ENCODE measurements at regions not wholly inside any gene's neighbourhood (a gene's known extent, or its start where the extent isn't known, plus 50 kb on each side); places are given as distances from the start of the nearest gene placed in this dataset.

GRCh38 chr11:24240496-24241175 lies 256.2 kb upstream of the LUZP2 start:
- Histone ChIP-seq H3K79me2 (ENCODE audit: control insufficient read depth, insufficient read depth, low read length) (no peaks in the 10 kb centered on the region), H3K36me3 (ENCODE audit: control insufficient read depth in 2 of 2, extremely low read depth in 1 of 2, insufficient read depth in 2 of 2, low read length in 2 of 2) (no peaks in the 10 kb centered on the region), H3K27me3 (ENCODE audit: control insufficient read depth, extremely low read depth, insufficient read depth, low read length) (no peaks in the 10 kb centered on the region), H3K4me2 (ENCODE audit: control insufficient read depth, extremely low read depth, insufficient read depth, low read depth, low read length) (no peak overlapping the region), H3K9me1 (ENCODE audit: control insufficient read depth, extremely low read depth, insufficient read depth, low read length) (no peaks in the 10 kb centered on the region), H3K9ac (ENCODE audit: control insufficient read depth, extremely low read depth, insufficient read depth, low read length) (no peak overlapping the region), H2AFZ (ENCODE audit: control insufficient read depth, low read length) (no peak overlapping the region), H3K9me3 (ENCODE audit: control insufficient read depth, low read depth, low read length) (no peaks in the 10 kb centered on the region), H3K27ac (ENCODE audit: control insufficient read depth, insufficient read depth, low read length) (no peak overlapping the region), H4K20me1 (ENCODE audit: control insufficient read depth, extremely low read depth, insufficient read depth, low read length) (no peaks in the 10 kb centered on the region), H3K4me1 (ENCODE audit: control insufficient read depth, extremely low read depth, insufficient read depth, low read length) (no peaks in the 10 kb centered on the region), H3K4me3 (ENCODE audit: control insufficient read depth in 2 of 3, extremely low read depth in 1 of 3, insufficient read depth in 2 of 3, low read depth in 1 of 3, low read length in 3 of 3) (no peak overlapping the region)
- FAIRE-seq (no peak), DNase-seq (ENCODE audit: low read depth, low spot score) (no peak)
- dilution Hi-C loops (cut with MboI; ENCODE audit: extremely low pct_ligation_motif_present, low sequenced_read_pairs): no loop called here
- TF ChIP-seq, protein P1, sequence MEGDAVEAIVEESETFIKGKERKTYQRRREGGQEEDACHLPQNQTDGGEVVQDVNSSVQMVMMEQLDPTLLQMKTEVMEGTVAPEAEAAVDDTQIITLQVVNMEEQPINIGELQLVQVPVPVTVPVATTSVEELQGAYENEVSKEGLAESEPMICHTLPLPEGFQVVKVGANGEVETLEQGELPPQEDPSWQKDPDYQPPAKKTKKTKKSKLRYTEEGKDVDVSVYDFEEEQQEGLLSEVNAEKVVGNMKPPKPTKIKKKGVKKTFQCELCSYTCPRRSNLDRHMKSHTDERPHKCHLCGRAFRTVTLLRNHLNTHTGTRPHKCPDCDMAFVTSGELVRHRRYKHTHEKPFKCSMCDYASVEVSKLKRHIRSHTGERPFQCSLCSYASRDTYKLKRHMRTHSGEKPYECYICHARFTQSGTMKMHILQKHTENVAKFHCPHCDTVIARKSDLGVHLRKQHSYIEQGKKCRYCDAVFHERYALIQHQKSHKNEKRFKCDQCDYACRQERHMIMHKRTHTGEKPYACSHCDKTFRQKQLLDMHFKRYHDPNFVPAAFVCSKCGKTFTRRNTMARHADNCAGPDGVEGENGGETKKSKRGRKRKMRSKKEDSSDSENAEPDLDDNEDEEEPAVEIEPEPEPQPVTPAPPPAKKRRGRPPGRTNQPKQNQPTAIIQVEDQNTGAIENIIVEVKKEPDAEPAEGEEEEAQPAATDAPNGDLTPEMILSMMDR (optimal IDR thresholded peaks at IDR 0.05 in 1 of 3, IDR thresholded peaks at IDR 0.05 in 1 of 3, conservative IDR thresholded peaks at IDR 0.05 in 1 of 3; ENCODE audit: extremely low read depth in 1 of 3, insufficient read depth in 2 of 3, low read length in 3 of 3): no peak
- no peak for TF ChIP-seq EZH2 (IDR thresholded peaks at IDR 0.05; ENCODE audit: low read length)

- DNase-seq (ENCODE audit: low read depth, low spot score) (no peak), FAIRE-seq (no peak)
- H4K20me1 ChIP-seq (ENCODE audit: control insufficient read depth, extremely low read depth, insufficient read depth, low read length): no peaks in the 10 kb centered on the region
- no peak overlapping the region for H2AFZ ChIP-seq (ENCODE audit: control insufficient read depth, low read length)
- dilution Hi-C loops (cut with MboI; ENCODE audit: extremely low pct_ligation_motif_present, low sequenced_read_pairs): no loop called here
- TF ChIP-seq, protein P1 (optimal IDR thresholded peaks at IDR 0.05 in 1 of 3, IDR thresholded peaks at IDR 0.05 in 1 of 3, conservative IDR thresholded peaks at IDR 0.05 in 1 of 3; ENCODE audit: extremely low read depth in 1 of 3, insufficient read depth in 2 of 3, low read length in 3 of 3): no peak
- TF ChIP-seq EZH2 (IDR thresholded peaks at IDR 0.05; ENCODE audit: low read length): no peak
- H3K36me3 ChIP-seq (ENCODE audit: control insufficient read depth in 2 of 2, extremely low read depth in 1 of 2, insufficient read depth in 2 of 2, low read length in 2 of 2): no peaks in the 10 kb centered on the region
- H3K4me1 ChIP-seq (ENCODE audit: control insufficient read depth, extremely low read depth, insufficient read depth, low read length): no peaks in the 10 kb centered on the region
- H3K27me3 ChIP-seq (ENCODE audit: control insufficient read depth, extremely low read depth, insufficient read depth, low read length): no peaks in the 10 kb centered on the region
- no peak overlapping the region for H3K9ac ChIP-seq (ENCODE audit: control insufficient read depth, extremely low read depth, insufficient read depth, low read length)
- no peaks in the 10 kb centered on the region for H3K9me1 ChIP-seq (ENCODE audit: control insufficient read depth, extremely low read depth, insufficient read depth, low read length)
- H3K4me3 ChIP-seq (ENCODE audit: control insufficient read depth in 2 of 3, extremely low read depth in 1 of 3, insufficient read depth in 2 of 3, low read depth in 1 of 3, low read length in 3 of 3): no peak overlapping the region
- H3K4me2 ChIP-seq (ENCODE audit: control insufficient read depth, extremely low read depth, insufficient read depth, low read depth, low read length): no peak overlapping the region
- no peaks in the 10 kb centered on the region for H3K79me2 ChIP-seq (ENCODE audit: control insufficient read depth, insufficient read depth, low read length)
- H3K9me3 ChIP-seq (ENCODE audit: control insufficient read depth, low read depth, low read length): no peaks in the 10 kb centered on the region
- no peak overlapping the region for H3K27ac ChIP-seq (ENCODE audit: control insufficient read depth, insufficient read depth, low read length)
Measured at GRCh38 chr11:24246715-24247114, 250.1 kb upstream of the LUZP2 start.
